HepG2 (cell line): ENCODE measurements at regions not wholly inside any gene's neighbourhood (a gene's known extent, or its start where the extent isn't known, plus 50 kb on each side); places are given as distances from the start of the nearest gene placed in this dataset.

Experiments
- ADNP ChIP-seq: sonication (generic); formaldehyde crosslinking; IDR thresholded peaks from 2 replicates; pipeline ENCODE4 v1.4.0; 2020; ENCODE audit warnings: missing genetic modification reagents
- ETS1 ChIP-seq: sonication (generic); formaldehyde crosslinking; IDR thresholded peaks from 2 replicates; pipeline ENCODE4 v1.4.0; 2020; ENCODE audit warnings: missing genetic modification reagents
- GATAD2A ChIP-seq: IDR thresholded peaks from 2 replicates; pipeline ENCODE4 v1.6.1; 2016
- HDAC1 ChIP-seq: sonication (generic); formaldehyde crosslinking; IDR thresholded peaks from 2 replicates; pipeline ENCODE4 v1.5.1; 2020; ENCODE audit warnings: mild to moderate bottlenecking, missing genetic modification reagents
- MTF1 ChIP-seq: sonication (generic); formaldehyde crosslinking; IDR thresholded peaks from 2 replicates; pipeline ENCODE4 v1.5.0; 2020; ENCODE audit warnings: missing genetic modification reagents
- PLSCR1 ChIP-seq: sonication (generic); formaldehyde crosslinking; IDR thresholded peaks from 2 replicates; pipeline ENCODE4 v1.5.0; 2020; ENCODE audit warnings: missing genetic modification reagents, mild to moderate bottlenecking, borderline replicate concordance
- POGZ ChIP-seq: sonication (generic); formaldehyde crosslinking; IDR thresholded peaks from 2 replicates; pipeline ENCODE4 v1.4.0; 2020; ENCODE audit warnings: mild to moderate bottlenecking, missing genetic modification reagents
- RAD21 ChIP-seq: fragments of 450-650 bp; formaldehyde crosslinking; IDR thresholded peaks from 2 replicates; pipeline ENCODE4 v1.5.0; 2020; ENCODE audit warnings: mild to moderate bottlenecking
- SSRP1 ChIP-seq: IDR thresholded peaks from 2 replicates; pipeline ENCODE4 v1.6.1; 2016; ENCODE audit warnings: control low read depth
- TEAD3 ChIP-seq: optimal IDR thresholded peaks from 2 replicates; pipeline ENCODE3; 2016; ENCODE audit warnings: borderline replicate concordance
- ZNF451 ChIP-seq: sonication (generic); formaldehyde crosslinking; IDR thresholded peaks from 2 replicates; pipeline ENCODE4 v1.5.0; 2020; ENCODE audit warnings: mild to moderate bottlenecking, missing genetic modification reagents
- ZNF614 ChIP-seq: IDR thresholded peaks from 2 replicates; pipeline ENCODE4 v1.6.1; 2018; ENCODE audit warnings: missing biosample characterization, missing genetic modification reagents, inconsistent platforms, borderline replicate concordance
- ZNF629 ChIP-seq: sonication (generic); formaldehyde crosslinking; conservative IDR thresholded peaks from 2 replicates; pipeline ENCODE4 v1.5.0; 2020; ENCODE audit warnings: missing genetic modification reagents
- ZNF816 ChIP-seq: sonication (generic); formaldehyde crosslinking; IDR thresholded peaks from 2 replicates; pipeline ENCODE4 v1.8.0; 2022; ENCODE audit warnings: missing genetic modification reagents, mild to moderate bottlenecking, borderline replicate concordance
- TF ChIP-seq, protein P1 (sequence below): sonication (generic); formaldehyde crosslinking; IDR thresholded peaks from 2 replicates; pipeline ENCODE4 v1.5.0; 2020; ENCODE audit warnings: mild to moderate bottlenecking, missing genetic modification reagents
- TF ChIP-seq, protein P2 (sequence below): sonication (generic); formaldehyde crosslinking; IDR thresholded peaks from 2 replicates; pipeline ENCODE4 v1.4.0; 2020; ENCODE audit warnings: mild to moderate bottlenecking, missing genetic modification reagents
- TF ChIP-seq, protein P3 (sequence below): sonication (generic); formaldehyde crosslinking; IDR thresholded peaks from 2 replicates; pipeline ENCODE4 v1.4.0; 2020; ENCODE audit warnings: mild to moderate bottlenecking, missing genetic modification reagents

- TF ChIP-seq, protein P1, sequence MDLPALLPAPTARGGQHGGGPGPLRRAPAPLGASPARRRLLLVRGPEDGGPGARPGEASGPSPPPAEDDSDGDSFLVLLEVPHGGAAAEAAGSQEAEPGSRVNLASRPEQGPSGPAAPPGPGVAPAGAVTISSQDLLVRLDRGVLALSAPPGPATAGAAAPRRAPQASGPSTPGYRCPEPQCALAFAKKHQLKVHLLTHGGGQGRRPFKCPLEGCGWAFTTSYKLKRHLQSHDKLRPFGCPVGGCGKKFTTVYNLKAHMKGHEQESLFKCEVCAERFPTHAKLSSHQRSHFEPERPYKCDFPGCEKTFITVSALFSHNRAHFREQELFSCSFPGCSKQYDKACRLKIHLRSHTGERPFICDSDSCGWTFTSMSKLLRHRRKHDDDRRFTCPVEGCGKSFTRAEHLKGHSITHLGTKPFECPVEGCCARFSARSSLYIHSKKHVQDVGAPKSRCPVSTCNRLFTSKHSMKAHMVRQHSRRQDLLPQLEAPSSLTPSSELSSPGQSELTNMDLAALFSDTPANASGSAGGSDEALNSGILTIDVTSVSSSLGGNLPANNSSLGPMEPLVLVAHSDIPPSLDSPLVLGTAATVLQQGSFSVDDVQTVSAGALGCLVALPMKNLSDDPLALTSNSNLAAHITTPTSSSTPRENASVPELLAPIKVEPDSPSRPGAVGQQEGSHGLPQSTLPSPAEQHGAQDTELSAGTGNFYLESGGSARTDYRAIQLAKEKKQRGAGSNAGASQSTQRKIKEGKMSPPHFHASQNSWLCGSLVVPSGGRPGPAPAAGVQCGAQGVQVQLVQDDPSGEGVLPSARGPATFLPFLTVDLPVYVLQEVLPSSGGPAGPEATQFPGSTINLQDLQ: no peak
- TF ChIP-seq, protein P2, sequence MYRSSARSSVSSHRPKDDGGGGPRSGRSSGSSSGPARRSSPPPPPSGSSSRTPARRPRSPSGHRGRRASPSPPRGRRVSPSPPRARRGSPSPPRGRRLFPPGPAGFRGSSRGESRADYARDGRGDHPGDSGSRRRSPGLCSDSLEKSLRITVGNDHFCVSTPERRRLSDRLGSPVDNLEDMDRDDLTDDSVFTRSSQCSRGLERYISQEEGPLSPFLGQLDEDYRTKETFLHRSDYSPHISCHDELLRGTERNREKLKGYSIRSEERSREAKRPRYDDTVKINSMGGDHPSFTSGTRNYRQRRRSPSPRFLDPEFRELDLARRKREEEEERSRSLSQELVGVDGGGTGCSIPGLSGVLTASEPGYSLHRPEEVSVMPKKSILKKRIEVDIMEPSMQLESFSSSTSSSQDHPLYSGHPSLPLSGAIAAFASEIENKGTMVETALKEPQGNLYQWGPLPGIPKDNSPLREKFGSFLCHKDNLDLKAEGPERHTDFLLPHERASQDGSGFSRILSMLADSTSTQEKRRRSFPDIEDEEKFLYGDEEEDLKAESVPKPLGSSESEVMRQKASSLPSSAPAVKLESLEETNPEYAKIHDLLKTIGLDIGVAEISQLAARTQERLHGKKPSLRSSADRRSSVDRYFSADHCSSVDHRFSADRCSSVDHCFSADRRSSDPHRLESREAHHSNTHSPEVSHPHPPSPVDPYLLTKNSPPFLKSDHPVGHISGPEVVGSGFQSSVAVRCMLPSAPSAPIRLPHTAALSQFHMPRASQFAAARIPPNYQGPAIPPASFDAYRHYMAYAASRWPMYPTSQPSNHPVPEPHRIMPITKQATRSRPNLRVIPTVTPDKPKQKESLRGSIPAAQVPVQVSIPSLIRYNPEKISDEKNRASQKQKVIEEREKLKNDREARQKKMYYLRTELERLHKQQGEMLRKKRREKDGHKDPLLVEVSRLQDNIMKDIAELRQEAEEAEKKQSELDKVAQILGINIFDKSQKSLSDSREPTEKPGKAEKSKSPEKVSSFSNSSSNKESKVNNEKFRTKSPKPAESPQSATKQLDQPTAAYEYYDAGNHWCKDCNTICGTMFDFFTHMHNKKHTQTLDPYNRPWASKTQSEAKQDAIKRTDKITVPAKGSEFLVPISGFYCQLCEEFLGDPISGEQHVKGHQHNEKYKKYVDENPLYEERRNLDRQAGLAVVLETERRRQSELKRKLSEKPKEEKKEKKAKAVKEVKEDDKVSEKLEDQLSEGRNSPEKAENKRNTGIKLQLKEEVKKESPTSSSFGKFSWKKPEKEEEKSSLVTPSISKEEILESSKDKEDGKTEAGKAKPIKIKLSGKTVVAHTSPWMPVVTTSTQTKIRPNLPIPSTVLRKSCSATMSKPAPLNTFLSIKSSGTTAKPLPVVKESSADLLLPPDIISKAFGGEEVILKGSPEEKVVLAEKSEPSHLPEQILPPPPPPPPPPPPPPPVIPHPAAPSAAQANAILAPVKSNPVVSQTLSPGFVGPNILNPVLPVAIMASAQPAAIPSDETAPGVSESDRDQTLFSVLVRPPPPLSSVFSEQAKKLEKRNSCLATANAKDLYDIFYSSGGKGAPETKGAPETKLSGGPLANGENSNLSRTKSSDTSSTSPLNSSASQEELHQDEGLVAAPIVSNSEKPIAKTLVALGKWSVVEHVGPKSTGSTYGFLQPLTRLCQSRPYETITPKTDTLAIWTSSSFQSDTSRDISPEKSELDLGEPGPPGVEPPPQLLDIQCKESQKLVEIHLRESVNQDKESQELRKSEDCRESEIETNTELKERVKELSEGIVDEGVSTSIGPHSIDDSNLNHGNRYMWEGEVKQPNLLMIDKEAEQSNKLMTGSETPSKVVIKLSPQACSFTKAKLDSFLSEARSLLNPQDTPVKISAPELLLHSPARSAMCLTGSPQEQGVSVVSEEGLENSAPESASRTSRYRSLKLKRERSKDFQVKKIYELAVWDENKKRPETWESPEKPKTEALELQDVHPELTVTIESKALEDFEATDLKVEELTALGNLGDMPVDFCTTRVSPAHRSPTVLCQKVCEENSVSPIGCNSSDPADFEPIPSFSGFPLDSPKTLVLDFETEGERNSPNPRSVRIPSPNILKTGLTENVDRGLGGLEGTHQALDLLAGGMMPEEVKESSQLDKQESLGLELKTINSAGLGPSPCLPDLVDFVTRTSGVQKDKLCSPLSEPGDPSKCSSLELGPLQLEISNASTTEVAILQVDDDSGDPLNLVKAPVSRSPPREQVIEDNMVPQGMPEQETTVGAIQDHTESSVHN: no peak
- TF ChIP-seq PLSCR1 (CRISPR knock-in tag): no peak
- no peak for TF ChIP-seq ZNF816 (CRISPR knock-in tag)
- TF ChIP-seq ZNF451: no peak
- 0 out of 2 replicates have a peak, but pooled peaks have one; percentile 24 for TF ChIP-seq GATAD2A
- no peak for TF ChIP-seq ZNF614 (CRISPR knock-in tag)
- no peak for TF ChIP-seq MTF1 (CRISPR knock-in tag)
- TF ChIP-seq TEAD3 (CRISPR knock-in tag): peak; percentile 60
- TF ChIP-seq RAD21 (CRISPR knock-in tag): peak; percentile 77
- no peak for TF ChIP-seq ETS1 (CRISPR knock-in tag)
- TF ChIP-seq HDAC1 (CRISPR knock-in tag): no peak
- TF ChIP-seq ADNP (CRISPR knock-in tag): no peak
- TF ChIP-seq ZNF629: no peak
- TF ChIP-seq SSRP1 (CRISPR knock-in tag): no peak
- TF ChIP-seq, protein P3, sequence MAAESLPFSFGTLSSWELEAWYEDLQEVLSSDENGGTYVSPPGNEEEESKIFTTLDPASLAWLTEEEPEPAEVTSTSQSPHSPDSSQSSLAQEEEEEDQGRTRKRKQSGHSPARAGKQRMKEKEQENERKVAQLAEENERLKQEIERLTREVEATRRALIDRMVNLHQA: no peak
- peak; percentile 86 for TF ChIP-seq POGZ (CRISPR knock-in tag)
Measured at GRCh38 chr1:213564215-213564659, 423.5 kb upstream of the PROX1 start (continued).
